HEK293 (cell line): ENCODE measurements at regions not wholly inside any gene's neighbourhood (a gene's known extent, or its start where the extent isn't known, plus 50 kb on each side); places are given as distances from the start of the nearest gene placed in this dataset.

Experiments
- FEZF1 ChIP-seq: fragments of 450-650 bp; formaldehyde crosslinking; IDR thresholded peaks from 2 replicates; pipeline ENCODE4 v1.5.1; 2016; ENCODE audit warnings: missing biosample characterization, missing genetic modification characterization
- HOXA7 ChIP-seq: sonication (generic); formaldehyde crosslinking; IDR thresholded peaks from 2 replicates; pipeline ENCODE4 v1.8.1; 2022; ENCODE audit warnings: missing genetic modification reagents, borderline replicate concordance
- INSM2 ChIP-seq: fragments of 450-650 bp; formaldehyde crosslinking; IDR thresholded peaks from 2 replicates; pipeline ENCODE4 v1.5.1; 2016; ENCODE audit warnings: missing biosample characterization, missing genetic modification characterization
- WT1 ChIP-seq: fragments of 450-650 bp; formaldehyde crosslinking; IDR thresholded peaks from 2 replicates; pipeline ENCODE4 v1.5.1; 2016; ENCODE audit warnings: missing biosample characterization, missing genetic modification characterization
- ZBTB10 ChIP-seq: fragments of 450-650 bp; formaldehyde crosslinking; IDR thresholded peaks from 2 replicates; pipeline ENCODE4 v1.5.1; 2016; ENCODE audit warnings: missing biosample characterization, missing genetic modification characterization
- ZBTB21 ChIP-seq: fragments of 450-650 bp; formaldehyde crosslinking; IDR thresholded peaks from 2 replicates; pipeline ENCODE4 v1.5.1; 2017; ENCODE audit warnings: missing biosample characterization, missing genetic modification characterization
- ZBTB44 ChIP-seq: fragments of 450-650 bp; IDR thresholded peaks from 2 replicates; pipeline ENCODE4 v1.5.1; 2018; ENCODE audit warnings: missing biosample characterization, mild to moderate bottlenecking, missing genetic modification characterization
- ZFHX2 ChIP-seq: fragments of 450-650 bp; formaldehyde crosslinking; conservative IDR thresholded peaks from 2 replicates; pipeline ENCODE4 v1.5.1; 2016; ENCODE audit warnings: missing biosample characterization, missing genetic modification characterization
- ZFP69B ChIP-seq: fragments of 450-650 bp; formaldehyde crosslinking; IDR thresholded peaks from 2 replicates; pipeline ENCODE4 v1.5.1; 2016; ENCODE audit warnings: missing biosample characterization, missing genetic modification characterization
- ZIC2 ChIP-seq: fragments of 450-650 bp; formaldehyde crosslinking; IDR thresholded peaks from 2 replicates; pipeline ENCODE4 v1.5.1; 2016; ENCODE audit warnings: missing biosample characterization, missing genetic modification characterization
- ZNF10 ChIP-seq: fragments of 450-650 bp; formaldehyde crosslinking; IDR thresholded peaks from 2 replicates; pipeline ENCODE4 v1.5.1; 2017; ENCODE audit warnings: missing biosample characterization, missing genetic modification characterization
- ZNF138 ChIP-seq: fragments of 450-650 bp; formaldehyde crosslinking; IDR thresholded peaks from 2 replicates; pipeline ENCODE4 v1.5.1; 2016; ENCODE audit warnings: missing biosample characterization, missing genetic modification characterization, borderline replicate concordance
- ZNF146 ChIP-seq: fragments of 450-650 bp; formaldehyde crosslinking; IDR thresholded peaks from 2 replicates; pipeline ENCODE4 v1.5.1; 2016; ENCODE audit warnings: missing biosample characterization, missing genetic modification characterization
- ZNF366 ChIP-seq: fragments of 450-650 bp; formaldehyde crosslinking; conservative IDR thresholded peaks from 2 replicates; pipeline ENCODE4 v1.5.1; 2016; ENCODE audit warnings: missing biosample characterization, missing genetic modification characterization
- ZNF488 ChIP-seq: fragments of 450-650 bp; formaldehyde crosslinking; IDR thresholded peaks from 2 replicates; pipeline ENCODE4 v1.5.1; 2016; ENCODE audit warnings: missing biosample characterization, missing genetic modification characterization
- ZNF518A ChIP-seq: fragments of 450-650 bp; formaldehyde crosslinking; conservative IDR thresholded peaks from 2 replicates; pipeline ENCODE4 v1.5.1; 2016; ENCODE audit warnings: low read depth, missing biosample characterization, missing genetic modification characterization
- ZNF548 ChIP-seq: fragments of 450-650 bp; formaldehyde crosslinking; IDR thresholded peaks from 2 replicates; pipeline ENCODE4 v1.5.1; 2016; ENCODE audit warnings: missing biosample characterization, missing genetic modification characterization
- ZNF747 ChIP-seq: fragments of 450-650 bp; formaldehyde crosslinking; IDR thresholded peaks from 2 replicates; pipeline ENCODE4 v1.5.1; 2016; ENCODE audit warnings: missing biosample characterization, missing genetic modification characterization
- ZNF837 ChIP-seq: fragments of 450-650 bp; formaldehyde crosslinking; IDR thresholded peaks from 2 replicates; pipeline ENCODE4 v1.5.1; 2016; ENCODE audit warnings: missing biosample characterization, missing genetic modification characterization

- no peak for TF ChIP-seq ZNF837
- TF ChIP-seq ZFP69B (tag by site-specific recombination) = peak; percentile 58; the same call in 1 of the 2 replicates
- peak; percentile 97 for TF ChIP-seq ZBTB44
- TF ChIP-seq ZNF518A (tag by site-specific recombination) = 0 out of 2 replicates have a peak, but pooled peaks have one; percentile 18
- peak; percentile 94 for TF ChIP-seq WT1 (tag by site-specific recombination)
- TF ChIP-seq ZNF10 = peak; percentile 41; the same call in 1 of the 2 replicates
- TF ChIP-seq ZNF747 = no peak
- TF ChIP-seq HOXA7 (CRISPR knock-in tag) = no peak
- no peak for TF ChIP-seq ZNF548 (tag by site-specific recombination)
- peak; percentile 78 for TF ChIP-seq ZIC2
- TF ChIP-seq INSM2 (tag by site-specific recombination) = 0 out of 2 replicates have a peak, but pooled peaks have one; percentile 73
- TF ChIP-seq ZNF138 = no peak
- peak; percentile 70; the same call in 1 of the 2 replicates for TF ChIP-seq FEZF1 (tag by site-specific recombination)
- peak; percentile 80 for TF ChIP-seq ZFHX2
- TF ChIP-seq ZBTB21 (tag by site-specific recombination) = peak; percentile 82
- TF ChIP-seq ZNF366 (tag by site-specific recombination) = peak; percentile 81
- peak; percentile 45; the same call in 1 of the 2 replicates for TF ChIP-seq ZBTB10 (tag by site-specific recombination)
- no peak for TF ChIP-seq ZNF488 (tag by site-specific recombination)
- no peak for TF ChIP-seq ZNF146
Observed at GRCh38 chr9:86766912-86767311, 180.4 kb downstream of the GAS1 start (continued).
